SW480 (cell line): ENCODE measurements at regions not wholly inside any gene's neighbourhood (a gene's known extent, or its start where the extent isn't known, plus 50 kb on each side); places are given as distances from the start of the nearest gene placed in this dataset.

Experiments
- DNase-seq: peaks from one replicate; pipeline ENCODE4 v3.0.0-alpha.2; 2016; ENCODE audit warnings: low spot score

GRCh38 chr15:31456354-31457060, 129.9 kb downstream of the KLF13 start:
- DNase-seq = no peak

DNA sequence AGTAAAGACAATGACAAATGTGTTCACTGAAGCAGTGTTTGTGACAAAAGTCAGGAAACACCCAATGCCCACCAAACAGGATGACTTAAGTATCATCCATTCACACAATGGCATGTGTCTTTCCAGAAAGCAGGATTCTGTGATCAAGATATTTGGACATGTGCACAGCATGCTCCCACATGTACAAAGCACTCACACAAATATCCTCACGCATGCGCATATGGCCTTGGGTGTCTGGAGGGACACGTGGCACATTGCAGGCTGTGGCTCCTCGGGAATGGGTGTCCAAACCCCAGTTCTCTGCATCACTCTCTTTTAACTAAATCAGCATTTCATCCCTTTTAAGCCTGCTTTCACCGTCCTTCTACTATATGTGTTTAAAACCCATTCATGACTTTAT, 130.5 kb downstream of the KLF13 start:
- DNase-seq = no peak

- no peak for DNase-seq
Measured at GRCh38 chr15:31457631-31458526, 131.2 kb downstream of the KLF13 start.

DNA sequence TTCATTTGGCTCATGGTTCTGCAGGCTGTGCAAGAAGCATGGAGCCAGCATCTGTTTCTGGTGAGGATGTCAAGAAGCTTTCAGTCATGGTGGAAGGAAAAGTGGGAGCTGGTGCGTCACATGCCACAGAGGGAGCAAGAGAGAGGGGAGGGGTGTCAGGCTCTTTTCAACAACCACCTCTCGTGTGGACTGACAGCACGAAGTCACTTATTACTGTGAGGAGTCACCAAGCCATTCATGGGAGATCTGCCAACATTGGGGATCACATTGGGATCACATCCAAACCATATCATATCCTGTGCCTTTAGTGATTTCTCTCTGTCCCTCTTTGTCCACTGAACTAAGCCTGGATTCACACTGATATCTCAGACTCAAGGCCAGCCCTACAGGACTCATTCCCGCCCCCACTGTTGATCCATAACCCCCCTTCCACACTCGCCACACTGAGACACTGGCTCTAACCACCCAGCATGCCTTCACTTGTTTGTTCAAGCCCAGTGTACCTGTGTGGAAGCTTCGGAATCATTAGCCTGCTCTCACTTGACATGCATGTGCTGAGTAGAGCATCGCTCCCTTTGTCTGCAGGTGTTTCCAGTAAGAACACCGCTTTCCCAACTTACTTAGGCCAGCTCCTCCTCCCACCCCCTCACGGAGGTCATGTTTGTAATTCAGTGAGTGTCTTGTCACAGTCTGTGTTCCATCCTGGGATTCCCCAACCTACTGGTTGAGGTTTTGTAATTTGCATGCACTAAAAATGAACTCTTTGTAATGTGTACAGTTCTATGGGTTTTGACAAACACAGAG, 132.2 kb downstream of the KLF13 start:
- no peak for DNase-seq

GRCh38 chr15:31459400-31459748, 132.7 kb downstream of the KLF13 start:
- no peak for DNase-seq

DNA sequence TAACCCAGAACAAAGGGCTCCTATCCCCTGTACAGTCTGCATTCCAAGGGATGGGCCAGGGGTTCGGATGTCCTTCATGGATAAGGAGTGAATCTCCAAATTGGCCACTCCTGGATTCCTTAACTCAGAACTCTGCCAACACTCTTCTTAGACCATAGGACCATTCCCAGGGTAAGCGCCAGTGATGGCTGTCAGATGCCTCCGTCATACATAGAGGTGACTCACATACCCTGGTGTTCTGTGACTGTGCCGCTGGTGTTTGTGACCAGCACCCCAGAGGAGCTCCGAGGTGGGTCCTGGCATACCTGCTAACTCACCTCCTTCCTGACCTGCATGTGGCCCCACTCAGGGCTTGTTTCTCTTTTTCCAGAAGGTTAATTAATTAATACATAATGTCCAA, 134.7 kb downstream of the KLF13 start:
- DNase-seq = no peak

DNA sequence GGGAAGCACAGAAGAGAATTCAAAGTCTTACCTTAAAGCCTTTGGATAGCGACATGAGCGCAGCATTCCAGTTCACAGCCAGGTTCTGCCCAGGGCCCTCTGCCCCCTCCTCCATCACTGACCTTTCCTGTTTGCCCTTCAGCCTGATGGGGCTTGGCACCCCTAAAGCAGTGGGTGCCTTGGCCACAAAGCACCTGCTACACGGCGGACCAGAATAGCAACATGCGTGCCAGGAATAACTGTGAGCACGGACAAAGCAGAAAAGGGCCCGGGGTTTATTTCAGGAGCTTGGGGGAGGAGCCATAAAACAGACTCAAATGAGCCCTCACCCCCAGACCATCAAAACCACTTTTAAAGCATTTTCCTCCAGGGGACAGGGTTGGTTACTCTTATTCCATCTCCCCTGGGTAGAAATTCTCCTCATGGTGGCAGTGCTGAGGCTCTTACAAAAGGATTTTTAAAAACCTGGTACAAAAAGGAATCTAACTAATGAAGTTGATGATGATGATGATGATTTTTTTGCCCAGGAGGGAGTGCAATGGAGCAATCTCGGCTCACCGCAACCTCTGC, 135.4 kb downstream of the KLF13 start:
- no peak for DNase-seq

DNA sequence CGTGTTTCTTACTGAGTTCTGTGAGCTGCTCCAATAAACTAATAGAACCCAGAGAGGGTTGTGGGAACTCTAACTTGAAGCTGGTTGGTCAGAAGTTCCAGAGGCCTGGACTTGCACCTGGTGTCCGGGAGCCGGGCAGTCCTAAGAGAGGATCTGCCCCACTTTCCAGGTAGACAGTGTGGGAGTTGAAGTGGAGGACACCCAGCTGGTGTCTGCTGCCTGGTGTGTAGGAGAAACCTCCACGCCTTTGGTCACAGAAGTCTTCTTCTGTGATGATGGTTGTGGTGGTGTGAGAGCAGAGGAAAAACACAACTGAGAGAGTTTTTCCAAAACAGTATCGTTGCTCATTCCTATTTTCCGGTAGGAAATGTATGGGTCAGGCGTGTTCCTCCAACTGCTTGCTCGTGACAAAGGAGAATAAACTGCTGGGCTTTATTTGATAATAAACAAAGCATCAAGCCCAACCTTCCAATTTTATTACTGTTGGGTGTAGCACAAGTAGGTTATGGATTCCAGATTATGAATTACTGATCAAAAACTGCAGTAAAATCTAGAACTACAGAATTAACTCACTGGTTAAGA, 137.0 kb downstream of the KLF13 start:
- no peak for DNase-seq

- no peak for DNase-seq
Measured at GRCh38 chr15:31464216-31465082, 137.8 kb downstream of the KLF13 start.

DNA sequence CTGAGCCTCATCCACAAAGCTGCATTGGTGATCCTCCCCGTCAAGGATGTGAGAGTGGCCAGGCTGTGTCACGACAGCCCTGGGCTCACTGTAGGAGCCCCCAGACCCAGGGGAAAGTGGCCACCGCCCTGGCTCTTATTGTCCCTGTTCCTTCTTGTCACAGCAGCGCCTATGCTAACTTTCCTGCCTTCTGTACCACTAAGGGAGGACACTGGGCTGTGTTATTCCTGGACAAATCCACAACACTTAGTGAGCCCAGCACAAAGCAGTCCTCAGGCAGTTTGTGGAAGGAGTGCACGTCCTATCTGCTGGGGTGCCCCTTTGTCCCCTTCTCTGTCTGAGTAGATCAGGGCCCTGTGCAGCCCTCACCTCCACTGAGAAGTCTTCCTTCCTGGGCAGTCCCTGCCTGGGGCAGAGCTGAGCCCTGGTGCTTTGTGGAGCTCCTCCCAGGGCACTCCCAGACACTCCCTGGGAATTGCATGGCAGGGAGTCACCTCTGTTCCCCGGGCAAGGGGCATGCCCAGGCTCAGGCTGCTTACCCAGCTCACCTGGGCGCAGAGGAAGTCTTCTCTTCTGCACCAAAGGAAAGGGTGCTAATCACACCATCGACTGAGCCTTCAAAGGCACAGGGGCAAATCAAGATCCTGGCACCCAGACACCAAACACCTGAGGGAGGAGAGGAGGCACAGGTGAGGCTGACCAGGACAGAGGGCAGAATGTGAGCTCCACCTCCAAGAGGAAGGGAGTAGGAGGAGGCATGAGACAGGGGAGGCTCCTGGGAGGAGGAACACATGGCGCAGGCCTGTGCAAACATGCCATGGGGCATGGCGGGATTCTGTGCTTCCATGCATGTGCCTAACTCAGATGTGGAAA, 138.7 kb downstream of the KLF13 start:
- peak; percentile 41 for DNase-seq

DNA sequence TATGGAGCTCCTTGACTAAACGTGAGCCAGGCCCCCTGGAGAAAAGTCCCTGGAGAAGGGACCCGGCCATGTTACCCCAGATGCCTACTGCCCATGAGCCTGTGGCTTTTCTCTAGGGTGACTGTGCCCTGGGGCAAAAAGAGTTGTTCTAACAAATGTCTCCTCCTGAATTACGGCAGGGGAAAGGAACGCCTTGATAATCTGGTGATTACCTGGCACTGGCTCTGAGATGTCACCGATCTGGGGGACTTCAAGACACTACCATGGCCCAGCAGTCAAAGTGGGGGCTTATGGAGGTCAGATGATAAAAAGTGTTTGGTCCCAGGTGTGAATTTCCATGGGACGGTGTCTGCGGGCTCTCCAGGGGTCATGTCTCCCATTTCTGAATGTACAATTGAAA, 140.7 kb downstream of the KLF13 start:
- no peak for DNase-seq

DNA sequence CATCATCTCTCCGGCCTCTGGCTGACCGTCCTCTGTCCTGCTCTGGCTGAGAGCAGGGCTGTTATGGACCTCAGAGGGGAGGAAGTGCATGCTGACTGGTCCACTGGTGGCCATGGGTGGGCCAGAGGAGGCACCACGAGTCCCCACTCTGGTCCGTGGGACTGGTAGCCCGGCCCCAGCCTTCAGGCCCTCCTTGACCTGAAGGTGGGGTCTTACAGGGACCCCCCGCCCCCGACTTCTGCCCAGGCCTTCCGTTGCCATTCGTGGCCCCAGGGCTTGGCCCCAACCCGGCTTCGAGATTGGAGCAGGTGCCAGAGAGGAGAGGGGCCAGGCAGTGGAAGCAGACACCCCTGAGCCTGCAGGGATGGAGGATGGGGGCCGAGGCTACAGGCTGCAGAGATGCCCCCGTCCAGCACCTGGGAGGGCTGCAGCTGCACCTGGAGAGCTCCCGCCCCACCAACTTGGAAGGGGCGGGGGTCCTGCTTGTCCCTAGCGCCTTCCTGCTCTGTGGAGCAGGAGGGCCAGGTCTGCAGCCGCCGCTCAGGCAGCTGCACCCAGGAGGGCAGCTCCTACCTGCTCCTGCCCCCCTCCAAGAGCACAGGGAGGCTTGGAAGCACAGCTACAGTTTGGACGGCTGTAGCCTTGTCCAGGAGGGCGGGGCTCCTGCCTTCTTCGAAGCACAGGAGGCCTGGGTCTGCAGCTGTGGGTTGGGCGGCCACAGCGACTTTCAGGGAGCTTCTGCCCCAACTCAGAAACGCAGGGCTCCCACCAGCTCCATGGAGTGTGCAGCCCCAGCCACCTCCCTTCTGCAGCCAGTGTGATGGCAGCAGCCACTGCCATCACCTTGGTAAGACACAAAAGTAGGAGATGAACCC, 142.5 kb downstream of the KLF13 start:
- DNase-seq = no peak

DNA sequence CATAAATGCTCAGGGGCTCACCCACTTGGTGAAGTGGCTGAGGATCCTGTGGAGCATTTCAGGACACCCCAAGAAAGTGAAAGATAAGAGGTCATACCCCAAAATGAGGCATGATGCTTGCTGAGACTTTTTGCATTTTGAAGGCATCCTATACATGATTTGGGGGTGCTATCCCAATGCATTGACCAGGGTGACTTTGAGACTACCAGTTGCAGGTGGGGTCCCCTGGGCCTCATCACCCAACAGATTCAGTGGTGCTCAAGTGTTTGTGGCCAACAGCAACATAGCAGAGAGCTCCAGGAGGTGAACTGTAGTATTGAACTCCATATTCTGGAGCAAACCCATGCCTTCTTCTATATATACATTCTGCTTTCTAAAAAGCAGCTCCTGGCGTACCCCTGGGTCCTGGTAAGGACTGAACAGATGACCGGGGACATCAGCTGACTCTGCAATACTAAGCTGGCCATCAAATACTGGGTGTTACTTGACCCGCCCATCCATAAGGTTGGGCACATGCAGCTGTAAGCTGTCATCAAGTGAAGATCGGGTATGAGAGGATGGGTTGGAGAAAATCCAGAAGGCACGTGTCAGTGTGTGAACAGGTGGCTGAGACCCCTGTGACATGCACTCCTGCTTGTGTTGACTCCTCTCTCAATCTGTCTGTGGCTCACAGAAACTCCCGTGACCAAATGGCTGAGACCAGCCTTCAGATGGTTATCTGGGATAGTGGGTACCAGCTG, 143.3 kb downstream of the KLF13 start:
- no peak for DNase-seq

- DNase-seq = no peak
Measured at GRCh38 chr15:31470756-31471155, 144.1 kb downstream of the KLF13 start.

DNA sequence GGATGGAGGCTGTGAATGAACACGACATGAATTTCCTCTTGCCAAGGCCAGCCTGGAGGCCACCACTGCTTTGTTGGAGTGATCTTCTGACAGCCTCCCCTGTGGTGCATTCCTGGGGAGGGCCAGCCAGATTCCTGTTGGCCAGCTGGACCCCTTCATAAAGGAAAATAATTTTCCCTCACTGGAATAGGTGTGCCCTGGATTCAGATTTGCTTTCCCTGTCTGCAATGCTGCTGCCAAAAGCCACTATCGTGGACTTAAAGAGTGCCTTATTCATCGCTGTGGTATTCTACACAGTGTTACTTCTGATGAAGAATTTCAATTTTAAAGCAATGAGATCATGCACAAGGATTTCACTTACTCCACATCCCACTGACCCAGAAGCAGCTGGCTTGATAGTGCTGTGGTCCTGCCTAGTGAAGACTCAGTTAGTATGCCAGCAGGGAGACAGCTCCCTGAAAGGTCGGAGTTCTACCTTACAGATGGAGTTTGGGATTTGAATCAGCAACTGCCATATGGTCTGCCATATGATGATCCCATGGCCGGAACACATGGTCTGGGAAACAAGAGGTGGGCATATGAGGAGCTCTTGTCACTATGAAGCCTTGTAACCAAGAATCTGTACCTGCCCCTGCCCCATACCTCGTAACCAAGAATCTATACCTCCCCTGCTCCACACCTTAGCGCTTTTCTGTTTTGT, 145.2 kb downstream of the KLF13 start:
- no peak for DNase-seq

GRCh38 chr15:31472636-31473384, 146.2 kb downstream of the KLF13 start:
- no peak for DNase-seq
